Lower lobe of right lung (tissue), 2 donors: ENCODE measurements at regions not wholly inside any gene's neighbourhood (a gene's known extent, or its start where the extent isn't known, plus 50 kb on each side); places are given as distances from the start of the nearest gene placed in this dataset.

Experiments used
- ATAC-seq, 2 donors: fragments of 200-7000 bp; cut with Tn5 transposase; one replicate each; pipeline ENCODE4 v1.9.1; 2020 to 2022; ENCODE audit warnings: mild to moderate bottlenecking in 2 of 2, moderate library complexity in 2 of 2
- DNase-seq: peaks from one replicate; pipeline ENCODE4 v3.0.0-alpha.2; 2020
- H3K27ac ChIP-seq: fragments of 200-600 bp; one replicate; pipeline ENCODE4 v1.8.0; 2022
- H3K27me3 ChIP-seq: fragments of 200-600 bp; one replicate; pipeline ENCODE4 v1.8.0; 2022; ENCODE audit warnings: low read depth
- H3K36me3 ChIP-seq: fragments of 200-600 bp; one replicate; pipeline ENCODE4 v1.8.0; 2022; ENCODE audit warnings: mild to moderate bottlenecking
- H3K4me1 ChIP-seq: fragments of 200-600 bp; one replicate; pipeline ENCODE4 v1.8.0; 2022
- H3K4me3 ChIP-seq: fragments of 200-600 bp; one replicate; pipeline ENCODE4 v1.8.0; 2022; ENCODE audit warnings: mild to moderate bottlenecking
- H3K9me3 ChIP-seq: fragments of 200-600 bp; one replicate; pipeline ENCODE4 v1.8.0; 2022
- intact Hi-C: fragments of 100-400 bp; cut with DNase I; formaldehyde crosslinking; loops from one replicate; pipeline ENCODE4 v1.11.0; 2022
- TF ChIP-seq, protein P1 (sequence below): fragments of 200-600 bp; IDR thresholded peaks from one replicate; pipeline ENCODE4 v1.8.0; 2022; ENCODE audit warnings: antibody characterized with exemption, mild to moderate bottlenecking
- donor health status: DM: no; HTN: yes; CAD: no; lungs with severe emphysema.

DNA sequence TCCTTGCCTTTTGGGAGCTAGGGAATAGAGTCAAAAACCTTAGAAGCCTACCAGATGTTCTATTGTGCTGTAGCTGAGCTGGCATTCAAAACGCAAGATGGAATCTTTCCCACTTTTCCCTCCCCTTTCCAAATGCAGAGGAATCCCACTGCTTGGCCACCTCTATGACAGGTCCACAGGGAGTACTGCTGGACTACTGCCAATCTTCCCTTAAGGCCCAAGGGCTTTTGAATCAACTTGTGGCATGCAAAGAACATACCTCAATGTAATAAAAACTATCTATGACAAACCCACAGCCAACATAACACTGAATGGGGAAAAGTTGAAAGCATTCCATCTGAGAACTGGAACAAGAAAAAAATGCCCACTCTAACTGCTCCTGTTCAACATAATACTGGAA, 139.2 kb upstream of the AGTR2 start:
- Histone ChIP-seq H3K4me1 (no peaks in the 10 kb centered on the region), H3K27ac (no peak overlapping the region), H3K4me3 (no peak overlapping the region), H3K27me3 (no peaks in the 10 kb centered on the region), H3K36me3 (no peaks in the 10 kb centered on the region), H3K9me3 (no peaks in the 10 kb centered on the region)
- no peak for ATAC-seq
- intact Hi-C loops: no loop called here
- TF ChIP-seq, protein P1, sequence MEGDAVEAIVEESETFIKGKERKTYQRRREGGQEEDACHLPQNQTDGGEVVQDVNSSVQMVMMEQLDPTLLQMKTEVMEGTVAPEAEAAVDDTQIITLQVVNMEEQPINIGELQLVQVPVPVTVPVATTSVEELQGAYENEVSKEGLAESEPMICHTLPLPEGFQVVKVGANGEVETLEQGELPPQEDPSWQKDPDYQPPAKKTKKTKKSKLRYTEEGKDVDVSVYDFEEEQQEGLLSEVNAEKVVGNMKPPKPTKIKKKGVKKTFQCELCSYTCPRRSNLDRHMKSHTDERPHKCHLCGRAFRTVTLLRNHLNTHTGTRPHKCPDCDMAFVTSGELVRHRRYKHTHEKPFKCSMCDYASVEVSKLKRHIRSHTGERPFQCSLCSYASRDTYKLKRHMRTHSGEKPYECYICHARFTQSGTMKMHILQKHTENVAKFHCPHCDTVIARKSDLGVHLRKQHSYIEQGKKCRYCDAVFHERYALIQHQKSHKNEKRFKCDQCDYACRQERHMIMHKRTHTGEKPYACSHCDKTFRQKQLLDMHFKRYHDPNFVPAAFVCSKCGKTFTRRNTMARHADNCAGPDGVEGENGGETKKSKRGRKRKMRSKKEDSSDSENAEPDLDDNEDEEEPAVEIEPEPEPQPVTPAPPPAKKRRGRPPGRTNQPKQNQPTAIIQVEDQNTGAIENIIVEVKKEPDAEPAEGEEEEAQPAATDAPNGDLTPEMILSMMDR: no peak
- DNase-seq: no peak
